Adipocyte (in vitro differentiated cells): ENCODE measurements at regions not wholly inside any gene's neighbourhood (a gene's known extent, or its start where the extent isn't known, plus 50 kb on each side); places are given as distances from the start of the nearest gene placed in this dataset.
"Not testable (repeated sequence)": the region's sequence is repeated elsewhere in the genome, so short reads cannot be mapped to it uniquely, and the experiment has no call there.

Source experiments
- DNase-seq: peaks from one replicate; pipeline ENCODE4 v3.0.0-alpha.2; 2015; ENCODE audit warnings: low read depth
- H3K27me3 ChIP-seq: replicated peaks from 2 replicates; pipeline ENCODE4 v1.7.0; 2013; ENCODE audit warnings: mild to moderate bottlenecking, low read length, moderate library complexity; ENCODE audit not compliant: control insufficient read depth, insufficient read depth
- H3K36me3 ChIP-seq: 2 replicates; pipeline ENCODE4 v1.7.0; 2013; ENCODE audit warnings: low read length, mild to moderate bottlenecking, moderate library complexity; ENCODE audit not compliant: control insufficient read depth, insufficient read depth, severe bottlenecking
- H3K4me1 ChIP-seq: 2 replicates; pipeline ENCODE4 v1.7.0; 2013; ENCODE audit warnings: mild to moderate bottlenecking, low read length, moderate library complexity; ENCODE audit not compliant: control insufficient read depth, insufficient read depth
- H3K4me3 ChIP-seq: 2 replicates; pipeline ENCODE4 v1.7.0; 2013; ENCODE audit warnings: mild to moderate bottlenecking, low read length, moderate library complexity
- H3K9ac ChIP-seq: 2 replicates; pipeline ENCODE4 v1.7.0; 2013; ENCODE audit warnings: mild to moderate bottlenecking, low read length, moderate library complexity
- H3K9me3 ChIP-seq: 2 replicates; pipeline ENCODE4 v1.7.0; 2013; ENCODE audit warnings: mild to moderate bottlenecking, low read length, moderate library complexity; ENCODE audit not compliant: control insufficient read depth

GRCh38 chr2:91842264-91842663 is 3029.0 kb upstream of the TEKT4 start:
- H3K27me3 ChIP-seq, H3K9me3 ChIP-seq, H3K4me1 ChIP-seq, DNase-seq, H3K4me3 ChIP-seq, H3K36me3 ChIP-seq, H3K9ac ChIP-seq: not testable (repeated sequence)

- H3K9ac ChIP-seq, H3K27me3 ChIP-seq, DNase-seq, H3K36me3 ChIP-seq, H3K9me3 ChIP-seq, H3K4me1 ChIP-seq, H3K4me3 ChIP-seq: not testable (repeated sequence)
Measured at GRCh38 chr2:91842913-91843312, 3028.3 kb upstream of the TEKT4 start.

- not testable (repeated sequence) for H3K9ac ChIP-seq, H3K4me3 ChIP-seq, H3K27me3 ChIP-seq, H3K4me1 ChIP-seq, DNase-seq, H3K36me3 ChIP-seq, H3K9me3 ChIP-seq
Measured at GRCh38 chr2:91843723-91844450, 3027.3 kb upstream of the TEKT4 start.

GRCh38 chr2:91844451-91844825 is 3026.8 kb upstream of the TEKT4 start:
- H3K9ac ChIP-seq, DNase-seq, H3K36me3 ChIP-seq, H3K4me3 ChIP-seq, H3K27me3 ChIP-seq, H3K9me3 ChIP-seq, H3K4me1 ChIP-seq: not testable (repeated sequence)

- not testable (repeated sequence) for DNase-seq, H3K36me3 ChIP-seq, H3K4me3 ChIP-seq, H3K9me3 ChIP-seq, H3K27me3 ChIP-seq, H3K9ac ChIP-seq, H3K4me1 ChIP-seq
Measured at GRCh38 chr2:91846388-91846787, 3024.8 kb upstream of the TEKT4 start.

- DNase-seq, H3K4me3 ChIP-seq, H3K4me1 ChIP-seq, H3K36me3 ChIP-seq, H3K27me3 ChIP-seq, H3K9me3 ChIP-seq, H3K9ac ChIP-seq: not testable (repeated sequence)
Measured at GRCh38 chr2:91851689-91852420, 3019.4 kb upstream of the TEKT4 start.

GRCh38 chr2:91856971-91857370 is 3014.3 kb upstream of the TEKT4 start:
- not testable (repeated sequence) for H3K4me3 ChIP-seq, H3K4me1 ChIP-seq, H3K9me3 ChIP-seq, H3K9ac ChIP-seq, H3K36me3 ChIP-seq, DNase-seq, H3K27me3 ChIP-seq

GRCh38 chr2:91857711-91858110 is 3013.5 kb upstream of the TEKT4 start:
- not testable (repeated sequence) for H3K4me3 ChIP-seq, H3K4me1 ChIP-seq, DNase-seq, H3K9ac ChIP-seq, H3K27me3 ChIP-seq, H3K36me3 ChIP-seq, H3K9me3 ChIP-seq

GRCh38 chr2:91871716-91872115 is 2999.5 kb upstream of the TEKT4 start:
- not testable (repeated sequence) for H3K4me1 ChIP-seq, H3K36me3 ChIP-seq, H3K27me3 ChIP-seq, DNase-seq, H3K9me3 ChIP-seq, H3K9ac ChIP-seq, H3K4me3 ChIP-seq

GRCh38 chr2:91873416-91873815 is 2997.8 kb upstream of the TEKT4 start:
- H3K4me1 ChIP-seq, H3K36me3 ChIP-seq, H3K9ac ChIP-seq, H3K4me3 ChIP-seq, H3K27me3 ChIP-seq, H3K9me3 ChIP-seq, DNase-seq: not testable (repeated sequence)

- not testable (repeated sequence) for H3K27me3 ChIP-seq, H3K9ac ChIP-seq, H3K4me3 ChIP-seq, H3K36me3 ChIP-seq, H3K4me1 ChIP-seq, H3K9me3 ChIP-seq, DNase-seq
Measured at GRCh38 chr2:91877658-91878210, 2993.5 kb upstream of the TEKT4 start.
